Esophagus squamous epithelium (tissue), 4 donors: ENCODE measurements at regions not wholly inside any gene's neighbourhood (a gene's known extent, or its start where the extent isn't known, plus 50 kb on each side); places are given as distances from the start of the nearest gene placed in this dataset.

ENCODE experiments used
- POLR2A ChIP-seq, 4 donors: fragments of 450-650 bp; IDR thresholded peaks; one replicate each; pipeline ENCODE4 v1.6.1; 2017; ENCODE audit warnings: antibody characterized with exemption in 4 of 4, mild to moderate bottlenecking in 4 of 4, moderate library complexity in 3 of 4
- TF ChIP-seq, protein P1 (sequence below), 6 experiments: fragments of 450-650 bp in 4 of 6; fragments of 200-600 bp in 2 of 6; sonication (generic) in 2 of 6; IDR thresholded peaks; one replicate each; pipeline ENCODE4 v1.5.1; 2016 to 2019; ENCODE audit warnings: antibody characterized with exemption in 6 of 6, mild to moderate bottlenecking in 4 of 6, moderate library complexity in 4 of 6

DNA sequence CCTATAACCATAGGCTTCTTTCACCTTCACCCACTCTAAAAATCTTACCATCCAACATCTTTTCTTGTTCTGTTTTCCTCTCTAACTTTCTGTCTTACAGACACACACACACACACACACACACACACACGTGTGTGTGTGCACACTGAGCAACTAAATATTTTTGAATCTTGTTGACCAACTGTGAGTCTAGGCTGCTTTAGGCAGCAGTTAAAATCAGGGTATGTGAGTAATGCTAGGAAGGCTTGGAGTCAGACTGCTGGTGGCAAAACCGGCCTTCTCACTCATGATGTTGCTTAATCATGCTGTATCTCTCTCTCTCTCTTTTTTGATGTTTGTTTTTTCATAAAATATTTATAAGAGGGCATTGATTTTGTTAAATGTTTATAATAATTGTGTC is 103.1 kb upstream of the TBX18 start:
- TF ChIP-seq, protein P1, sequence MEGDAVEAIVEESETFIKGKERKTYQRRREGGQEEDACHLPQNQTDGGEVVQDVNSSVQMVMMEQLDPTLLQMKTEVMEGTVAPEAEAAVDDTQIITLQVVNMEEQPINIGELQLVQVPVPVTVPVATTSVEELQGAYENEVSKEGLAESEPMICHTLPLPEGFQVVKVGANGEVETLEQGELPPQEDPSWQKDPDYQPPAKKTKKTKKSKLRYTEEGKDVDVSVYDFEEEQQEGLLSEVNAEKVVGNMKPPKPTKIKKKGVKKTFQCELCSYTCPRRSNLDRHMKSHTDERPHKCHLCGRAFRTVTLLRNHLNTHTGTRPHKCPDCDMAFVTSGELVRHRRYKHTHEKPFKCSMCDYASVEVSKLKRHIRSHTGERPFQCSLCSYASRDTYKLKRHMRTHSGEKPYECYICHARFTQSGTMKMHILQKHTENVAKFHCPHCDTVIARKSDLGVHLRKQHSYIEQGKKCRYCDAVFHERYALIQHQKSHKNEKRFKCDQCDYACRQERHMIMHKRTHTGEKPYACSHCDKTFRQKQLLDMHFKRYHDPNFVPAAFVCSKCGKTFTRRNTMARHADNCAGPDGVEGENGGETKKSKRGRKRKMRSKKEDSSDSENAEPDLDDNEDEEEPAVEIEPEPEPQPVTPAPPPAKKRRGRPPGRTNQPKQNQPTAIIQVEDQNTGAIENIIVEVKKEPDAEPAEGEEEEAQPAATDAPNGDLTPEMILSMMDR (IDR thresholded peaks at IDR 0.05), result no peak
- TF ChIP-seq POLR2A (IDR thresholded peaks at IDR 0.05), result no peak
